ENCODE measurements at regions not wholly inside any gene's neighbourhood (a gene's known extent, or its start where the extent isn't known, plus 50 kb on each side); places are given as distances from the start of the nearest gene placed in this dataset.

- TF ChIP-seq TAF1 (IDR thresholded peaks at IDR 0.05; ENCODE audit: borderline replicate concordance, low read depth, low read length): no peak
- no peak for TF ChIP-seq POLR2AphosphoS5 (IDR thresholded peaks at IDR 0.05; ENCODE audit: low read depth, low read length)
- DNase-seq (ENCODE audit: insufficient read length) (no peak), FAIRE-seq (no peak)
Measured at GRCh38 chr1:30149226-30149625, 574.2 kb downstream of the MATN1 start.

DNA sequence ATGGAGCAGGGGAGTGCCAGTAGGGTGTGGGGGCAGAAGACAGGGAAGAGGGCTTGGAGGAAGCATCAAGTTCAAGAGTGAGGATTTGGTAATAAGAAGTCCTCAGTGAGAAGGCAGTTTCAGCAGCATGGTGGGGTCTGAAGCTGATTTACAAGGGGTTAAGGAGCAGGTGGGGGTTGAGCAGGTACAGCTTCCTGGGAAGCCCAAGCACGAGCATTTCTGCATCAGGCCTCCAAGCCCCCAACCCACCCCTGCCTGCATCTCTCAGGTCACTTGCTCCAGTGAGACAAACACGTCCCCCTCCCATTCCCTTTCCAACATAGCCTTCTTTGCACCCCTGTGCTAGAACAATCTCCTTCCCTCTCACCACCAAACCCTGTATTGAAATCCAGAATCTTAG, 574.7 kb downstream of the MATN1 start:
- FAIRE-seq: no peak
- TF ChIP-seq TAF1 (IDR thresholded peaks at IDR 0.05; ENCODE audit: borderline replicate concordance, low read depth, low read length) (no peak), POLR2A (IDR thresholded peaks at IDR 0.05; ENCODE audit: low read depth, low read length) (no peak), POLR2AphosphoS5 (IDR thresholded peaks at IDR 0.05; ENCODE audit: low read depth, low read length) (no peak)
- no peak for DNase-seq (ENCODE audit: insufficient read length)

DNA sequence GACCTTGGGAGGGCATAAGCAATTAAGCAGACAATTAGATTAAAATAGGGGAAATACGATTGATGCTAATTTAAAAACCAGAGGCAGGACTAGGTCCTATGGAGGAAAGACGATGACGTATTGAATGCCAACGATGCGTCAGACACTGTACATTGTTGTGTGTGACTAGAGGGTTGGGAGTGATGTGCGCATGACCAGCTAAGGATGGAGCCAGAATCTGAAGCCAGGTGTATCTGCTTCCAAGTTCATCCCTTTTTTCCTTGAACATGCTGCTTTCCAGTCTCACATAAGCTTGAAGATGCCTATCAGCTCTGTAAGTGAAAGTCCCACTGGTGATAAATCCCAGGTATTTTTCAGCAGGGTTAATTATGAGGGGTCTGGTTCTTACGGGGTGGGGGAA, 576.2 kb downstream of the MATN1 start:
- FAIRE-seq (no peak), DNase-seq (ENCODE audit: insufficient read length) (no peak)

GRCh38 chr1:30146448-30146847, 576.9 kb downstream of the MATN1 start:
- no peak for FAIRE-seq
- TF ChIP-seq POLR2AphosphoS5 (IDR thresholded peaks at IDR 0.05; ENCODE audit: low read depth, low read length) (no peak), POLR2A (IDR thresholded peaks at IDR 0.05; ENCODE audit: low read depth, low read length) (no peak)
- no peak for DNase-seq (ENCODE audit: insufficient read length)

More for the DNA sequence above, 576.2 kb downstream of the MATN1 start:
- TF ChIP-seq POLR2AphosphoS5 (IDR thresholded peaks at IDR 0.05; ENCODE audit: low read depth, low read length): no peak
- TF ChIP-seq POLR2A (IDR thresholded peaks at IDR 0.05; ENCODE audit: low read depth, low read length): no peak
- no peak for TF ChIP-seq TAF1 (IDR thresholded peaks at IDR 0.05; ENCODE audit: borderline replicate concordance, low read depth, low read length)

- DNase-seq (ENCODE audit: insufficient read length): no peak
- FAIRE-seq: no peak
- TF ChIP-seq POLR2A (IDR thresholded peaks at IDR 0.05; ENCODE audit: low read depth, low read length): no peak
- no peak for TF ChIP-seq TAF1 (IDR thresholded peaks at IDR 0.05; ENCODE audit: borderline replicate concordance, low read depth, low read length)
- TF ChIP-seq POLR2AphosphoS5 (IDR thresholded peaks at IDR 0.05; ENCODE audit: low read depth, low read length): no peak
Measured at GRCh38 chr1:30145723-30146303, 577.6 kb downstream of the MATN1 start.

DNA sequence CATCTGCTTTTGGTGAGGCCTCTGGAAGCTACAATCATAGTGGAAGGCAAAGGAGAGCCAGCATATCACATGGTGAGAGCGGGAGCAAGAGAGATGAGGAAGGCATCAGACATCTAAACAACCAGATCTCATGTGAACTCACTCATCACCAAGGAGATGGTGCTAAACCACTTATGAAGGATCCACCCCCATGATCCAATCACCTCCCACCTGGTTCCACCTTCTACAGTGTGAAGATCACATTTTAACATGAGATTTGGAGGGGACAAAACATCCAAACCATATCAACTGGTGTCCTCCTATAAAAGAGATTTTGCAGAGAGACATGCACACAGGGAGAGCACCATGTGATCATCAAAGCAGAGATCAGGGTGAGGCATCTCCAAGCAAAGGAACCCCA, 578.6 kb downstream of the MATN1 start:
- no peak for TF ChIP-seq TAF1 (IDR thresholded peaks at IDR 0.05; ENCODE audit: borderline replicate concordance, low read depth, low read length)
- no peak for TF ChIP-seq POLR2AphosphoS5 (IDR thresholded peaks at IDR 0.05; ENCODE audit: low read depth, low read length)
- FAIRE-seq (no peak), DNase-seq (ENCODE audit: insufficient read length) (no peak)

DNA sequence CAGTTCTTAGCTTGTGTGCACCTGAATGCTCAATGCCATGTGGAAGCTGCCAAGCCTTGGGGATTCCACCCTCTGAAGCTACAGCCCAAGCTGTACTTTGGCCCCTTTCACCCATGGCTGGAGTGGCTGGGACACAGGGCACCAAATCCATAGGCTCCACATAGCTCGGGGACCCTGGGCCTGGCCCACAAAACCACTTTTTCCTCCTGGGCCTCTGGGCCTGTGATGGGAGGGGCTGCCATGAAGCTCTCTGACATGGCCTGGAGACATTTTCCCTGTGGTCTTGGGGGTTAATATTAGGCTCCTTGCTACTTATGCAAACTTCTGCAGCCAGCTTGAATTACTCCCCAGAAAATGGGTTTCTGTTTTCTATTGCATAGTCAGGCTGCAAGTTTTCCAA, 579.9 kb downstream of the MATN1 start:
- DNase-seq (ENCODE audit: insufficient read length) (no peak), FAIRE-seq (no peak)
- TF ChIP-seq POLR2A (IDR thresholded peaks at IDR 0.05; ENCODE audit: low read depth, low read length): no peak

GRCh38 chr1:30140566-30140965, 582.8 kb downstream of the MATN1 start:
- FAIRE-seq: no peak
- DNase-seq (ENCODE audit: insufficient read length): no peak
- no peak for TF ChIP-seq POLR2AphosphoS5 (IDR thresholded peaks at IDR 0.05; ENCODE audit: low read depth, low read length)
- TF ChIP-seq POLR2A (IDR thresholded peaks at IDR 0.05; ENCODE audit: low read depth, low read length): no peak

- DNase-seq (ENCODE audit: insufficient read length) (no peak), FAIRE-seq (no peak)
- TF ChIP-seq POLR2A (IDR thresholded peaks at IDR 0.05; ENCODE audit: low read depth, low read length) (no peak), POLR2AphosphoS5 (IDR thresholded peaks at IDR 0.05; ENCODE audit: low read depth, low read length) (no peak), TAF1 (IDR thresholded peaks at IDR 0.05; ENCODE audit: borderline replicate concordance, low read depth, low read length) (no peak)
Measured at GRCh38 chr1:30138891-30139290, 584.5 kb downstream of the MATN1 start.

DNA sequence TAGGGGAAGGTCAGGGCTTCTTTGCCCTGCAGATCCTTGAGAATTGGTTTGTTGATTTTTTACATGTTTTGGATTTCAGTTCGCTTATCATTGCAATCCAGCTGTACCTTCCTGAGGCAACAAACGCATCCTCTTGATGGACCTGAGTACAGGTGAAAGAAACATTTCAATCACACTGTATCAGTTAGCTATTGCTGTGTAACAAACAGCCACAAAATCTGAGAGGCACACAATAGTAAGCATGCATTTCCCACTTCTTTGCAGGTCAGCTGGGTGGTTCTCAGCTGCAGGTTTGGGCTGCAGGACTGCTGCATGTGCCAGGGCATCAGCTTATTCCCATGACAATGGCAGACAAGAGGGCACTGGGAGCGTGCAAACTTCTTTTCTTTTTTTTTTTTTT, 586.4 kb downstream of the MATN1 start:
- no peak for FAIRE-seq
- DNase-seq (ENCODE audit: insufficient read length): no peak
- TF ChIP-seq POLR2AphosphoS5 (IDR thresholded peaks at IDR 0.05; ENCODE audit: low read depth, low read length): no peak
- no peak for TF ChIP-seq POLR2A (IDR thresholded peaks at IDR 0.05; ENCODE audit: low read depth, low read length)
- no peak for TF ChIP-seq TAF1 (IDR thresholded peaks at IDR 0.05; ENCODE audit: borderline replicate concordance, low read depth, low read length)

DNA sequence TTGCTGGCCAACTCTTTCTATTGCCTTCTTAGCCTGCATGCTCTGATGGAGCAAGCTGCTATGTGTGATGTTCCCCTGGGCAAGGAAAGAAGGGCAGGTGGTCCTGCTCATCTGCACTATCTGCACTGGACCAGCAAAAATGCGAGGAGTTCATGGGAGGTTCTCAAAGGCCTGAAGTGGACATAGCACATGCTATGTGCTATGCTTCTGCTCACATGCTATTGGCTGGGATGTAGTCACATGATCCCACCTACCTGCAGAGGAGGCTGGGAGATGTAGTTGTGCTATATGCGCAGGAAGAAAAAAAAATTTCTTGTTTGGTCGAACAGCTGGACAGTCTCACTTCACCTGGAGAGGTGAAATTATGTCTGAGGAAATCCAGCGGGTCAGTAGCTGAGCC, 587.7 kb downstream of the MATN1 start:
- TF ChIP-seq POLR2AphosphoS5 (IDR thresholded peaks at IDR 0.05; ENCODE audit: low read depth, low read length) (no peak), TAF1 (IDR thresholded peaks at IDR 0.05; ENCODE audit: borderline replicate concordance, low read depth, low read length) (no peak), POLR2A (IDR thresholded peaks at IDR 0.05; ENCODE audit: low read depth, low read length) (no peak)

DNA sequence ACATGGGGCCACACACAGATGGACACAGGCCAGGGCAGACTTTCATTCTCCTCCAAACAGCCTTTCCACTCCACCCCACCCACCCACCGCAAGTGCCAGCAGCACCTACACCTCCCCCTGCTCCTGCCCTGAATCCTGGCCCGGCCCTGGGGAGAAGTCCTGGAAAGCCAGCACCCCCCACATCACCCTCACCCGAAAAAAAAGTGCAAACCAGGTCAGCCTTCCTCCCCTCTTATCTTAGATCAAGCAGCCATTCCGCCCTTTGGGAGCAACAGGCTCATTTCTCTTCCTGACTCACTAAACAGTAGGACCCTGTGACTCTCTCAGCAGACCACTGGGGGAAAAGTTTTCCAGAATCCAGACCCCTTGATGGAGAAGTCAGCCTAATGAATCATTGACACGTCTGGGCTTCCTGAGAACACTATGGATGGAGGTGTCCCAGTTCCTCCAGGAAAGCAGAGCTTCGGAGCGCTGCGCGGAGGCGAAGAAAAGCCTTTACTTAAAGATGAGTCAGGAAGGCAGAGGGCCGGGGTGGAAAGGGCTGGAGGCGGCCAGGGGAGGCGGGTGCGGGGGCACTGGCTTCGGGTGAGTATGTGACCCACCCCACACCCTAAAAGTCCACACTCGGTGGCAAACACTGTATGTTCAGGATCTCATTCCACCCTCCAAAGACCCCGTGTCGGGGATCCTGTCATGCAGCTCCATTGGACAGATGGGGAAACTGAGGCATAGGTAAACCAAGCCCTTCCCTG, 588.7 kb downstream of the MATN1 start:
- DNase-seq (ENCODE audit: insufficient read length) (no peak), FAIRE-seq (no peak)
- TF ChIP-seq POLR2A (IDR thresholded peaks at IDR 0.05; ENCODE audit: low read depth, low read length) (no peak), TAF1 (IDR thresholded peaks at IDR 0.05; ENCODE audit: borderline replicate concordance, low read depth, low read length) (no peak), POLR2AphosphoS5 (IDR thresholded peaks at IDR 0.05; ENCODE audit: low read depth, low read length) (no peak)

More for the DNA sequence above, 587.7 kb downstream of the MATN1 start:
- DNase-seq (ENCODE audit: insufficient read length) (no peak), FAIRE-seq (no peak)
